H1 (cell line): ENCODE measurements at regions not wholly inside any gene's neighbourhood (a gene's known extent, or its start where the extent isn't known, plus 50 kb on each side); places are given as distances from the start of the nearest gene placed in this dataset.

Source experiments
- CTCF ChIA-PET: fragments of 300-600 bp; sonication (Branson Sonifier 250); formaldehyde crosslinking; loops from one replicate; lab custom pipeline; 2021; ENCODE audit not compliant: partially characterized antibody; lab: Charles Lee
- POLR2A ChIA-PET: fragments of 300-600 bp; sonication (Branson Sonifier 250); formaldehyde crosslinking; loops from one replicate; lab custom pipeline; 2021; ENCODE audit warnings: inconsistent platforms; ENCODE audit not compliant: partially characterized antibody; lab: Charles Lee
- DNase-seq, 2 experiments: peaks; one replicate each; pipeline versions ENCODE4 v3.0.0 to v3.0.0-alpha.2; 2010 to 2022; ENCODE audit warnings: low spot score in 2 of 2, low read depth in 1 of 2, mixed read lengths in 1 of 2
- FAIRE-seq: peaks from 2 replicates; lab custom pipeline; 2011; peaks lifted over from hg19 to GRCh38; lab: Jason Lieb, UNC
- H2AFZ ChIP-seq: 2 replicates; pipeline ENCODE4 v1.8.1; 2012; ENCODE audit warnings: low read length, inconsistent platforms
- H2AK5ac ChIP-seq: 2 replicates; pipeline ENCODE4 v1.6.1; 2013; ENCODE audit warnings: low read depth, low read length
- H2BK120ac ChIP-seq: replicated peaks from 2 replicates; pipeline ENCODE3; 2013; ENCODE audit warnings: low read depth, low read length, inconsistent platforms
- H2BK12ac ChIP-seq: 2 replicates; pipeline ENCODE4 v1.6.1; 2013; ENCODE audit warnings: low read depth, low read length
- H2BK15ac ChIP-seq: 2 replicates; pipeline ENCODE4 v1.6.1; 2013; ENCODE audit warnings: low read length
- H2BK20ac ChIP-seq: 2 replicates; pipeline ENCODE4 v1.6.1; 2013; ENCODE audit warnings: low read length
- H2BK5ac ChIP-seq: 2 replicates; pipeline ENCODE4 v1.6.1; 2013; ENCODE audit warnings: low read depth, low read length
- H3K14ac ChIP-seq: 2 replicates; pipeline ENCODE4 v1.6.1; 2013; ENCODE audit warnings: inconsistent platforms; ENCODE audit not compliant: insufficient read length
- H3K18ac ChIP-seq: 2 replicates; pipeline ENCODE4 v1.6.1; 2013; ENCODE audit warnings: low read length; ENCODE audit errors: extremely low read depth
- H3K23ac ChIP-seq: 2 replicates; pipeline ENCODE4 v1.6.1; 2013; ENCODE audit warnings: inconsistent platforms; ENCODE audit not compliant: insufficient read length
- H3K23me2 ChIP-seq: 2 replicates; pipeline ENCODE4 v1.6.1; 2013; ENCODE audit warnings: low read depth, low read length
- H3K27ac ChIP-seq: 2 replicates; pipeline ENCODE4 v1.6.1; 2011; ENCODE audit warnings: low read depth, low read length, inconsistent platforms
- H3K27me3 ChIP-seq, 4 experiments: replicated peaks in 1 of 4; 1 replicate in 1 of 4; 2 replicates in 3 of 4; pipeline versions ENCODE4 v1.6.1 to v1.8.1; 2011 to 2013; ENCODE audit warnings: low read length in 3 of 4, mild to moderate bottlenecking in 3 of 4, inconsistent platforms in 2 of 4, mixed read lengths in 2 of 4, moderate library complexity in 1 of 4; ENCODE audit not compliant: control insufficient read depth in 3 of 4, insufficient read depth in 3 of 4; ENCODE audit errors: extremely low read depth in 1 of 4
- H3K36me3 ChIP-seq, 4 experiments: 2 replicates each; pipeline versions ENCODE4 v1.6.1 to v1.8.1; 2011 to 2013; ENCODE audit warnings: mild to moderate bottlenecking in 4 of 4, low read length in 3 of 4, moderate library complexity in 2 of 4, control low read depth in 1 of 4, inconsistent platforms in 1 of 4; ENCODE audit not compliant: insufficient read depth in 4 of 4, control insufficient read depth in 2 of 4
- H3K4ac ChIP-seq: replicated peaks from 2 replicates; pipeline ENCODE3; 2013; ENCODE audit warnings: low read length, low read depth, mixed read lengths, inconsistent platforms; ENCODE audit not compliant: insufficient read length
- H3K4me1 ChIP-seq, 4 experiments: replicated peaks in 1 of 4; 1 replicate in 1 of 4; 2 replicates in 3 of 4; pipeline versions ENCODE4 v1.6.1 to v1.8.1; 2011 to 2013; ENCODE audit warnings: low read length in 3 of 4, inconsistent platforms in 2 of 4, mixed read lengths in 1 of 4; ENCODE audit not compliant: insufficient read depth in 4 of 4, control insufficient read depth in 3 of 4
- H3K4me2 ChIP-seq, 2 experiments: 2 replicates each; pipeline versions ENCODE4 v1.6.1 to v1.8.1; 2011 to 2013; ENCODE audit warnings: low read depth in 2 of 2, low read length in 2 of 2, control low read depth in 1 of 2, inconsistent platforms in 1 of 2, mild to moderate bottlenecking in 1 of 2; ENCODE audit not compliant: insufficient read depth in 1 of 2
- H3K4me3 ChIP-seq, 4 experiments: fragments of 200-600, 300-600 bp in 1 of 4; sonication (generic), shearing (Covaris generic), sonication (Bioruptor Twin) in 1 of 4; 2 replicates each; pipeline versions ENCODE4 v1.5.1 to v1.8.1; 2011 to 2016; ENCODE audit warnings: low read length in 4 of 4, low read depth in 3 of 4, control low read depth in 2 of 4, inconsistent platforms in 2 of 4, mild to moderate bottlenecking in 2 of 4, mixed read lengths in 1 of 4, moderate library complexity in 1 of 4; ENCODE audit not compliant: insufficient read depth in 2 of 4; ENCODE audit errors: extremely low read depth in 1 of 4
- H3K56ac ChIP-seq: replicated peaks from 2 replicates; pipeline ENCODE3; 2013; ENCODE audit warnings: low read depth, mild to moderate bottlenecking, mixed read lengths, low read length, inconsistent platforms; ENCODE audit not compliant: insufficient read length
- H3K79me1 ChIP-seq: 2 replicates; pipeline ENCODE4 v1.6.1; 2013; ENCODE audit warnings: low read depth, low read length, control low read depth
- H3K79me2 ChIP-seq, 2 experiments: 2 replicates each; pipeline versions ENCODE4 v1.6.1 to v1.8.1; 2012 to 2013; ENCODE audit warnings: low read length in 2 of 2, mild to moderate bottlenecking in 2 of 2, inconsistent platforms in 1 of 2; ENCODE audit not compliant: insufficient read depth in 2 of 2, control insufficient read depth in 1 of 2
- H3K9ac ChIP-seq, 4 experiments: replicated peaks in 1 of 4; 1 replicate in 1 of 4; 2 replicates in 3 of 4; pipeline versions ENCODE4 v1.6.1 to v1.8.1; 2011 to 2013; ENCODE audit warnings: low read depth in 3 of 4, low read length in 3 of 4, control low read depth in 2 of 4, mild to moderate bottlenecking in 2 of 4, moderate library complexity in 2 of 4, inconsistent platforms in 1 of 4; ENCODE audit errors: extremely low read depth in 1 of 4
- H3K9me3 ChIP-seq, 2 experiments: 2 replicates each; pipeline versions ENCODE4 v1.6.1 to v1.8.1; 2012 to 2013; ENCODE audit warnings: mild to moderate bottlenecking in 2 of 2, moderate library complexity in 2 of 2, control low read depth in 1 of 2, inconsistent platforms in 1 of 2, low read depth in 1 of 2, low read length in 1 of 2, mixed read lengths in 1 of 2; ENCODE audit not compliant: insufficient read depth in 2 of 2
- H4K20me1 ChIP-seq, 2 experiments: replicated peaks in 1 of 2; 2 replicates each; pipeline versions ENCODE3 to v1.8.1; 2011 to 2013; ENCODE audit warnings: inconsistent platforms in 2 of 2, low read length in 2 of 2, mild to moderate bottlenecking in 1 of 2; ENCODE audit not compliant: insufficient read depth in 2 of 2, control insufficient read depth in 1 of 2
- H4K5ac ChIP-seq: 2 replicates; pipeline ENCODE4 v1.6.1; 2013; ENCODE audit warnings: low read length, low read depth, mixed read lengths, inconsistent platforms; ENCODE audit not compliant: insufficient read length
- H4K8ac ChIP-seq: 2 replicates; pipeline ENCODE4 v1.8.0; 2013; ENCODE audit warnings: mild to moderate bottlenecking, moderate library complexity, low read length, inconsistent platforms; ENCODE audit not compliant: insufficient read depth; ENCODE audit errors: extremely low read depth
- H4K91ac ChIP-seq: replicated peaks from 2 replicates; pipeline ENCODE3; 2013; ENCODE audit warnings: low read length, mixed read lengths, inconsistent platforms; ENCODE audit not compliant: insufficient read length
- CBX5 ChIP-seq: fragments of 300-800, 300-1000 bp; sonication (generic); IDR thresholded peaks from 2 replicates; pipeline ENCODE4 v1.7.1; 2016; ENCODE audit warnings: antibody characterized with exemption, low read length, low read depth
- JUND ChIP-seq: IDR thresholded peaks from 2 replicates; pipeline ENCODE4 v1.6.1; 2011; ENCODE audit warnings: mild to moderate bottlenecking, improper control_type of control experiment, low read length
- SUZ12 ChIP-seq: fragments of 200-600 bp; sonication (generic); IDR thresholded peaks from 2 replicates; pipeline ENCODE4 v1.6.1; 2012; ENCODE audit warnings: mild to moderate bottlenecking, inconsistent platforms, low read length, moderate library complexity, mixed read lengths
- WGBS, 2 experiments: shearing (Covaris generic) in 1 of 2; methylation state at CpG; one replicate each; pipeline versions ENCODE4 v1.1.6 to v1.1.7; 2013 to 2015; ENCODE audit warnings: low lambda C conversion rate in 2 of 2, mixed read lengths in 2 of 2, inconsistent platforms in 1 of 2, low coverage in 1 of 2, missing lambda C conversion rate in 1 of 2; ENCODE audit not compliant: insufficient replicate concordance in 2 of 2, insufficient coverage in 1 of 2, insufficient read length in 1 of 2; ENCODE audit errors: extremely low coverage in 1 of 2, missing lambda C conversion rate in 1 of 2; 5-methylcytosine and 5-hydroxymethylcytosine counted together

DNA sequence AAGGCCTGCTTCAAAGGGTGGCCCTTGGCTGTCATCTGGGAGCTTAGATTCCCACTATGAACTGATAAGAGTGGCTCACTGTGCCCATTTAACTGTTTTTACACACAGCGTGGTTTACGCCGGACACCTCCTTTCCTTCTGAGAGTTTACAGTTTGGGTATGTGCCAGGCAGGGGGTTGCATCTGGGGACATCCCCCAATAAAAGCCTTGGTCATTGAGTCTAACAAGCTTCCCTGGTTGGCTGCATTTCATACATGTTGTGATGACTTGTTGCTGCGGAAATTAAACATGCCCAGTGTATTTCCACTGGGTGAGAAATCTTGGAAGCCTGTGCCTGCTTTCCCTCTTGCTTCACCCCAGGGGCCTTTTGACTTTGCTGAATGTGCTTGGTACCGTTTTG is 264.1 kb upstream of the NPY start:
- POLR2A ChIA-PET: no interaction called here
- Histone ChIP-seq H2AK5ac (no peak overlapping the region), H3K4me3 (no peak overlapping the region), H3K18ac (no peak overlapping the region; the same call in 1 of the 2 replicates), H2AFZ (no peak overlapping the region), H4K5ac (no peak overlapping the region), H3K4me2 (no peak overlapping the region), H2BK12ac (no peak overlapping the region), H4K91ac (no peak overlapping the region), H2BK20ac (no peak overlapping the region), H3K23me2 (no peaks in the 10 kb centered on the region), H3K9ac (no peak overlapping the region), H3K56ac (no peak overlapping the region), H3K9me3 (no peaks in the 10 kb centered on the region), H3K36me3 (no peaks in the 10 kb centered on the region), H3K27me3 (no peaks in the 10 kb centered on the region), H3K4ac (no peak overlapping the region), H4K8ac (no peak overlapping the region), H3K14ac (no peak overlapping the region), H2BK120ac (no peak overlapping the region), H3K27ac (no peak overlapping the region), H2BK5ac (no peak overlapping the region), H3K79me1 (no peaks in the 10 kb centered on the region), H3K23ac (no peak overlapping the region), H2BK15ac (no peak overlapping the region), H3K79me2 (no peaks in the 10 kb centered on the region), H4K20me1 (no peaks in the 10 kb centered on the region), H3K4me1 (peaks cover 0 to 6% (median under 1%) of the 10 kb centered on the region in 4 experiments; a peak in 3 of 7 replicates)
- WGBS, 2 experiments: 74% methylated on average over 5 of the region's 5 CpGs; no CpG with 5 or more reads in 1 of the 2 experiments
- no peak for FAIRE-seq
- CTCF ChIA-PET: no interaction called here
- DNase-seq: no peak
- TF ChIP-seq JUND: no peak
- no peak for TF ChIP-seq CBX5
- TF ChIP-seq SUZ12: no peak
